Lower leg skin (tissue), 3 donors: ENCODE measurements at regions not wholly inside any gene's neighbourhood (a gene's known extent, or its start where the extent isn't known, plus 50 kb on each side); places are given as distances from the start of the nearest gene placed in this dataset.

Experiments
- POLR2A ChIP-seq, 2 donors: fragments of 450-650 bp; IDR thresholded peaks; one replicate each; pipeline ENCODE4 v1.6.1; 2016 to 2017; ENCODE audit warnings: antibody characterized with exemption in 2 of 2, mild to moderate bottlenecking in 1 of 2, moderate library complexity in 1 of 2
- TF ChIP-seq, protein P1 (sequence below), 3 donors: fragments of 450-650 bp; IDR thresholded peaks; one replicate each; pipeline ENCODE4 v1.5.1; 2016; ENCODE audit warnings: antibody characterized with exemption in 3 of 3, mild to moderate bottlenecking in 3 of 3, moderate library complexity in 2 of 3

DNA sequence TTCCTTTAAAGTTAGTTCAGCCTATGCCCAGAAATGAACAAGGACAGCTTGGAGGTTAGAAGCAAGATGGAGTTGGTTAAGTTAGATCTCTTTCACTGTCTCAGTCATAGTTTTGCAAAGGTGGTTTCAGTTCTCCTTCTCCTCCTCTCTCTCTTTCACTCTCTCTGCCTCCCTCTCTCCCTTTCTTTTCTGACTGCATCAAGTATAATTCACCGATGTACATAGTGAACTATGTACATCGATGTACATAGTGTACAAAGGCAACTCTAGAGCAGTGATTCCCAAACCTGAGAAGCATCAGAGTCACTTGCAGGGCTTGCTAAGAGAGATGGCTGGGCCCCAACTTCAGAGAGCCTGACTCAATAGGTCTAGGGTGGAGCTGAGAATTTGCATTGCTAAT lies 1259.7 kb downstream of the TYW1 start:
- TF ChIP-seq, protein P1, sequence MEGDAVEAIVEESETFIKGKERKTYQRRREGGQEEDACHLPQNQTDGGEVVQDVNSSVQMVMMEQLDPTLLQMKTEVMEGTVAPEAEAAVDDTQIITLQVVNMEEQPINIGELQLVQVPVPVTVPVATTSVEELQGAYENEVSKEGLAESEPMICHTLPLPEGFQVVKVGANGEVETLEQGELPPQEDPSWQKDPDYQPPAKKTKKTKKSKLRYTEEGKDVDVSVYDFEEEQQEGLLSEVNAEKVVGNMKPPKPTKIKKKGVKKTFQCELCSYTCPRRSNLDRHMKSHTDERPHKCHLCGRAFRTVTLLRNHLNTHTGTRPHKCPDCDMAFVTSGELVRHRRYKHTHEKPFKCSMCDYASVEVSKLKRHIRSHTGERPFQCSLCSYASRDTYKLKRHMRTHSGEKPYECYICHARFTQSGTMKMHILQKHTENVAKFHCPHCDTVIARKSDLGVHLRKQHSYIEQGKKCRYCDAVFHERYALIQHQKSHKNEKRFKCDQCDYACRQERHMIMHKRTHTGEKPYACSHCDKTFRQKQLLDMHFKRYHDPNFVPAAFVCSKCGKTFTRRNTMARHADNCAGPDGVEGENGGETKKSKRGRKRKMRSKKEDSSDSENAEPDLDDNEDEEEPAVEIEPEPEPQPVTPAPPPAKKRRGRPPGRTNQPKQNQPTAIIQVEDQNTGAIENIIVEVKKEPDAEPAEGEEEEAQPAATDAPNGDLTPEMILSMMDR (IDR thresholded peaks at IDR 0.05): no peak
- TF ChIP-seq POLR2A (IDR thresholded peaks at IDR 0.05): no peak
